GM12874 (cell line): ENCODE measurements at regions not wholly inside any gene's neighbourhood (a gene's known extent, or its start where the extent isn't known, plus 50 kb on each side); places are given as distances from the start of the nearest gene placed in this dataset.

Experiments used
- TF ChIP-seq, protein P1 (sequence below): IDR thresholded peaks from 2 replicates; pipeline ENCODE4 v1.5.1; 2011; ENCODE audit warnings: low read depth, mild to moderate bottlenecking, control low read depth, low read length, moderate library complexity; ENCODE audit not compliant: insufficient read depth

DNA sequence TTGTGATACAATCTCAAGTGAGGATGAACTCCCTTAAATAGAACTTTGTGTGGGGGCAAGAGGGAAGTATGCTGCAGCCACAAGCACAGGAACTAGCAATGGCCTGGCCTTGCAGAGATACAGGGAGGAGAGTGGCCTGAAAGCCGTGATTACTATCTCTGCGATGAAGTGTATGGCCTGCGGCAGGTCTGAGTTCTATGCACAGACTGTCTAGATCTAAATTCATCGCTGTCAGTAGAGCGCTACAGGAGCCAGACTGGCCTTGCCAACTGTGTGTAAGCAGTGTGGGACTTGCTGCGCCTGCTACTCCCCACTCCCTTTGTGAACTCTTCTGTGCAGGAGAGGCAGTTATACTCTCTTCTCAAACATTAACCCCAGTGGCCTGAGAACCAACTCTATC, 997.0 kb downstream of the GRIK2 start:
- TF ChIP-seq, protein P1, sequence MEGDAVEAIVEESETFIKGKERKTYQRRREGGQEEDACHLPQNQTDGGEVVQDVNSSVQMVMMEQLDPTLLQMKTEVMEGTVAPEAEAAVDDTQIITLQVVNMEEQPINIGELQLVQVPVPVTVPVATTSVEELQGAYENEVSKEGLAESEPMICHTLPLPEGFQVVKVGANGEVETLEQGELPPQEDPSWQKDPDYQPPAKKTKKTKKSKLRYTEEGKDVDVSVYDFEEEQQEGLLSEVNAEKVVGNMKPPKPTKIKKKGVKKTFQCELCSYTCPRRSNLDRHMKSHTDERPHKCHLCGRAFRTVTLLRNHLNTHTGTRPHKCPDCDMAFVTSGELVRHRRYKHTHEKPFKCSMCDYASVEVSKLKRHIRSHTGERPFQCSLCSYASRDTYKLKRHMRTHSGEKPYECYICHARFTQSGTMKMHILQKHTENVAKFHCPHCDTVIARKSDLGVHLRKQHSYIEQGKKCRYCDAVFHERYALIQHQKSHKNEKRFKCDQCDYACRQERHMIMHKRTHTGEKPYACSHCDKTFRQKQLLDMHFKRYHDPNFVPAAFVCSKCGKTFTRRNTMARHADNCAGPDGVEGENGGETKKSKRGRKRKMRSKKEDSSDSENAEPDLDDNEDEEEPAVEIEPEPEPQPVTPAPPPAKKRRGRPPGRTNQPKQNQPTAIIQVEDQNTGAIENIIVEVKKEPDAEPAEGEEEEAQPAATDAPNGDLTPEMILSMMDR = no peak

DNA sequence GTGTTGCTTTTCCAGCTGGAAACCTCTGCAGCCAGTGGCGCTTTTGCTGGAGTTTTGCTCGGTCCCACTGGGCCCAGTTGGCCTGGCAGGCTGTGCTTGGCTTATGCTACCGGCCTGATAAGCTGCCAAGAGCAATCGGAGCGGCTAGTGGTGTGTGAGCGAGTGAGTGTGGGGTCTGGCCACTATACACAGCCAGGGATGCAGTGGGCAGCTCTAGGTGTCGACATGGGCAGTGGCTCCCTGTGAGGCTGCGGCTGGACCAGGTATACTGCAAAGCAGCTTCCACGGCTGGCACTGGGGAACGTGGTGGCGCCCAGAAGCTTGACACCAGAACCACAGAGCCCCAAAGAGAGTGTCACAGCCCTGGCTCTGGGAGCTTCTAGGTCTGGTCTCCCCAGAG, 996.5 kb downstream of the GRIK2 start:
- TF ChIP-seq, protein P1 = no peak

DNA sequence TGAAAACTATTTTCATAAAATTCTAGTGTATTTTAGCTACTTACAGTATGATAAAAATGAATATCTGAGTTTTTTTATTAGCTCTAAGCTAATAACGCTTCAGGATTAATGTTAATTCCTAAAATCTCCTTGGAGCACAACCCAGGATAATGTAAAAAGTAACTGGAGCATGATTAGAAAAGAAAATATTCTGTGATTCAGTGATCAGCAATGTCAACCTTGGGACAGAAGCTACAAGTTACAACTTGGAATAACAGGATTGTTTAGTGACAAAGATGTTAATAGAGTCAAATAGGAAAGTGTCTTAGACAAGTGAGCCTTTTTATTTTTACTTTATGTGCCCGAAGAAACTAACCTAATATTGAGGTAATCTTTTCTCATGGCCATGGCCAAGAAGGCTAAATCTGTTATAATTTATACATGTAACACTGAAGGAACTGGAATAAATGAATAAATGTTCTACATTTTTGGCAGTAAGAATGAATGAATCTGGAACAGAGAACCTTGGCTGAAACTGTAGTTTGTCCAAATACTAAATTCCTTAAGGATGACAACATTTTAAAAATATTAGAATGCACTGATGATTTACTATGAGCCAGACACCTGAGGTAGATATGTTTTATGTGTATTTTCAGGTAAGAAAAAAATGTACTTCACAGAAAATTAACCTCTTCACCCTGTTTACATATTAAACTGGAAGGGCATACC, 994.0 kb downstream of the GRIK2 start:
- TF ChIP-seq, protein P1 = no peak

DNA sequence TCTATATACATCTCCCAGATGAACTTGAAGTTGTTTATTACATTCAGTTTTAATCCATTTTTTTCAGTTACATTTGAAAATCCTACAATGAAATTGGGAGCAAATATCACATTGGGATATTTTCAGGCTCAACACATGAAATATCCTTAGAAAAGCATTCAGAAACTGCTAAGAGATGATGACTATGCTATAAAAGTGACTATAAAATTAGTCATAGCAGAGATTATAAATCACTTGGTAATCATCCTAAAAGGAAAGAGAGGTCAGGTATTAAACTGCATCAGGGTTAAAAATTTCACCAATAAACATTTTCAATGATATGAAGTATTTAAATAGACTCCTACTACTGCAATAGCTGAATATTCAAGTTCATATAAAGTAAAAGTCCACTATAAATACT, 987.7 kb downstream of the GRIK2 start:
- TF ChIP-seq, protein P1 = no peak

DNA sequence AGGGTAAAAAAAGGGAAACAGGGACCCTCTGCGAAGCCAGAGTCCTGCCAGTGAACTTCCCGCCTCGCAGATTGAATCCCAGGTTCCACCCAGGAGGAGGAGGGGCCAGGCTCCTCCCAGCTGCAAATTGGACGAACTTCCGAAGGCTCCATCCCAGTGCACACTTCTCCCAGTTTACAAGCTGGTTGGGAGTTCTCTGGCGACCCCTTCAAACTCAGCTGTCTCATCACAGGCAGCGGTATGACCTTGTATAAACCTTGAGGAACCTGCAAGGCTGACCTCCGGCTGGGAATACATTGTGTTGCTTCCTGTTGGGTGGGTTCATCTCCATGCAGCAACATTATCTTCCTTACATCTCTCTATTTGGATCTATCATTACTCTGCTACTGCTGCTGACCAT, 962.7 kb downstream of the GRIK2 start:
- TF ChIP-seq, protein P1 = no peak

DNA sequence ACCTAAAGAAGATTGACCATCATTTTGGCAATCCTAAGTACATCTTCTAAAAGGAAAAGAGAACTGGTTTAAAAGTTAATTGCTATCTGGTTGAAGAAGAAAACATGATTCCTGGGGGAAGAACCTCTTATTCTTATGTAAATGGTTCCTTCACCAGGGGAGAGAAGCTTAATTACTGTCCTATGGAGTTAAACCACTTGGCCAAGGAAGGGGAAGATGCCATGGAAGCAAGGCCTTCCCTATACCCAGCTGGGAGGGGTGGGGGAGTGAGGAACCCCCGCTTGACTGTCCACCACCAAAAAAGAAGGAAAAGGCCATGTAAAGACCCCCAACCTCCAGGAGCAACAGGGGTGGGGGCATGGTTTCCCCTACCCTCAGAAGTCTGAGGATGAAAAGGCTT, 962.1 kb downstream of the GRIK2 start:
- TF ChIP-seq, protein P1 = no peak

DNA sequence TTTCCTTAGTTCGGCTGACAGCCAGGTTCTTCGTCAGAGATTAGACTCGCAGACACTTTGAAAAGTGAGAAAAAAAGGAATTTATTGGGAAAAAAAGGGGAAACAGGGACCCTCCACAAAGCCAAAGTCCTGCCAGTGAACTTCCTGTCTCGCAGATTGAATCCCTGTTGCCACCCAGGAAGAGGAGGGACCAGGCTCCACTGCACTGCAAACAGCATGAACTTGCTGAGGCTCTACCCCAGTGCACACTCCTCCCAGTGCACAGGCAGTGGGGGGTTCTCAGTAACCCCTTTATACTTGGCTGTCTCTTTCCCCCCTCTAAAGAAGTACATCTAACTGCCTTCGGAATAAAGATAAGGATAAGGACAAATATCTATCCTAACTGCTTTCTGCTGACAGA, 959.0 kb downstream of the GRIK2 start:
- TF ChIP-seq, protein P1 = no peak

DNA sequence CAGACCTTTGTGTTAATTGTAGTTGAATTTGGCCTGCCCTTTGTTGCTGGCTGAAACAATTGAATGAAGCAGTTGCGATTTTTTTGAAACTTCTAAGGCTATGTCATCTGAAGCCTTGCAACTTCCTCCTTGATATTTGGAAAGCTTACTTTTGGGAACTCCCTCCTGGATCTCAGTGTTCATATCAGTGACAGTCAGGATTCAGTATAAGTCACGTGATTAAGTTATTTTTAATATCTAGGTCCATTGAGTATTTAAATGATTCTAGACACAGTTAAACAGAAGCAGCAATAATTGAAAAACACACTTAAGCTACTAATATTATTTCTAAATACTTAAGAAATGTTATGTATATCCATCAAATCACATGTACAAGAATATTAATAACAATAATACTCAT, 951.3 kb downstream of the GRIK2 start:
- TF ChIP-seq, protein P1 = no peak
